Smooth muscle cell (in vitro differentiated cells): ENCODE measurements at regions not wholly inside any gene's neighbourhood (a gene's known extent, or its start where the extent isn't known, plus 50 kb on each side); places are given as distances from the start of the nearest gene placed in this dataset.

Experiments
- DNase-seq: peaks from one replicate; lab custom pipeline; 2025; ENCODE audit not compliant: unreplicated experiment; lab: John Stamatoyannopoulos, UW
- H2AFZ ChIP-seq: fragments of 200-600 bp; sonication (generic); 2 replicates; pipeline ENCODE4 v1.6.0; 2016; ENCODE audit warnings: antibody characterized with exemption, low read depth, mild to moderate bottlenecking
- H3F3A ChIP-seq: fragments of 200-600 bp; sonication (generic); 2 replicates; pipeline ENCODE4 v1.6.0; 2017; ENCODE audit warnings: antibody characterized with exemption, low read depth
- H3K27ac ChIP-seq: fragments of 200-600 bp; sonication (generic); 2 replicates; pipeline ENCODE4 v1.5.1; 2016; ENCODE audit warnings: low read depth, mild to moderate bottlenecking
- H3K27me3 ChIP-seq: fragments of 200-600 bp; sonication (generic); 2 replicates; pipeline ENCODE4 v1.6.1; 2016; ENCODE audit warnings: low read depth, mild to moderate bottlenecking
- H3K36me3 ChIP-seq: fragments of 200-600 bp; sonication (generic); 2 replicates; pipeline ENCODE4 v1.5.1; 2016; ENCODE audit warnings: low read depth
- H3K4me1 ChIP-seq: fragments of 200-600 bp; sonication (generic); 2 replicates; pipeline ENCODE4 v1.5.1; 2016; ENCODE audit warnings: low read depth
- H3K4me2 ChIP-seq: fragments of 200-600 bp; sonication (generic); 2 replicates; pipeline ENCODE4 v1.6.0; 2016; ENCODE audit warnings: mild to moderate bottlenecking
- H3K4me3 ChIP-seq: fragments of 200-600 bp; sonication (generic); 2 replicates; pipeline ENCODE4 v1.5.1; 2016; ENCODE audit warnings: mild to moderate bottlenecking
- H3K79me2 ChIP-seq: fragments of 200-600 bp; sonication (generic); 2 replicates; pipeline ENCODE4 v1.6.0; 2016; ENCODE audit warnings: low read depth, mild to moderate bottlenecking
- H3K9ac ChIP-seq: fragments of 200-600 bp; sonication (generic); 2 replicates; pipeline ENCODE4 v1.6.0; 2016; ENCODE audit warnings: low read depth
- H3K9me3 ChIP-seq: fragments of 200-600 bp; sonication (generic); replicated peaks from 2 replicates; pipeline ENCODE4 v1.5.1; 2016; ENCODE audit warnings: low read depth
- H4K20me1 ChIP-seq: fragments of 200-600 bp; sonication (generic); 2 replicates; pipeline ENCODE4 v1.6.0; 2016; ENCODE audit warnings: low read depth
- CTCF ChIP-seq: fragments of 200-600 bp; sonication (generic); IDR thresholded peaks from 2 replicates; pipeline ENCODE4 v1.5.1; 2017; ENCODE audit warnings: borderline replicate concordance, mild to moderate bottlenecking, antibody characterized with exemption; ENCODE audit not compliant: insufficient read depth, poor library complexity, severe bottlenecking
- WGBS: methylation state at CpG from one replicate; pipeline ENCODE4 v1.1.7; 2016; ENCODE audit warnings: low lambda C conversion rate; 5-methylcytosine and 5-hydroxymethylcytosine counted together

- no peak overlapping the region for H3K9ac ChIP-seq
- 50% methylated on average over 4 of the region's 4 CpGs for WGBS
- TF ChIP-seq CTCF: no peak
These were observed 333.1 kb downstream of the DSEL start for GRCh38 chr18:67183398-67183797.

GRCh38 chr18:67179726-67180125 lies 336.8 kb downstream of the DSEL start:
- Histone ChIP-seq H3K36me3 (no peaks in the 10 kb centered on the region), H3K9me3 (no peaks in the 10 kb centered on the region), H3K4me2 (no peak overlapping the region), H3K27me3 (no peaks in the 10 kb centered on the region), H3F3A (no peaks in the 10 kb centered on the region), H3K4me3 (no peak overlapping the region), H3K27ac (no peak overlapping the region), H3K4me1 (peaks cover 19% of the 10 kb centered on the region), H3K79me2 (no peaks in the 10 kb centered on the region), H3K9ac (no peak overlapping the region), H2AFZ (no peak overlapping the region), H4K20me1 (no peaks in the 10 kb centered on the region)
- no peak for DNase-seq
- TF ChIP-seq CTCF: no peak
- 66% methylated on average over 3 of the region's 3 CpGs for WGBS

More at GRCh38 chr18:67183398-67183797, 333.1 kb downstream of the DSEL start:
- no peaks in the 10 kb centered on the region for H4K20me1 ChIP-seq
- no peak overlapping the region for H2AFZ ChIP-seq
- H3K4me2 ChIP-seq: no peak overlapping the region
- H3K27me3 ChIP-seq: no peaks in the 10 kb centered on the region
- DNase-seq: no peak
- H3K79me2 ChIP-seq: no peaks in the 10 kb centered on the region
- no peaks in the 10 kb centered on the region for H3K9me3 ChIP-seq
- no peak overlapping the region for H3K27ac ChIP-seq
- H3K36me3 ChIP-seq: no peaks in the 10 kb centered on the region
- no peak overlapping the region for H3K4me3 ChIP-seq
- no peaks in the 10 kb centered on the region for H3F3A ChIP-seq
- peaks cover 19% of the 10 kb centered on the region for H3K4me1 ChIP-seq

- Histone ChIP-seq H3K9ac (no peak overlapping the region), H2AFZ (no peak overlapping the region), H3K27me3 (no peaks in the 10 kb centered on the region), H3F3A (no peaks in the 10 kb centered on the region), H3K4me2 (no peak overlapping the region), H3K27ac (no peak overlapping the region), H3K79me2 (no peaks in the 10 kb centered on the region), H4K20me1 (no peaks in the 10 kb centered on the region), H3K4me3 (no peak overlapping the region), H3K36me3 (no peaks in the 10 kb centered on the region), H3K9me3 (no peaks in the 10 kb centered on the region), H3K4me1 (no peaks in the 10 kb centered on the region)
- no peak for DNase-seq
- WGBS: 85% methylated on average over 2 of the region's 2 CpGs
- TF ChIP-seq CTCF: no peak
These were observed 356.9 kb downstream of the DSEL start for GRCh38 chr18:67159662-67160061.

GRCh38 chr18:67154979-67155378 lies 361.5 kb downstream of the DSEL start:
- Histone ChIP-seq H3K9ac (no peak overlapping the region), H3K27me3 (no peaks in the 10 kb centered on the region), H3K27ac (no peak overlapping the region), H2AFZ (no peak overlapping the region), H3K4me2 (no peak overlapping the region), H3K4me1 (no peaks in the 10 kb centered on the region), H3K36me3 (no peaks in the 10 kb centered on the region), H3K9me3 (no peaks in the 10 kb centered on the region), H4K20me1 (no peaks in the 10 kb centered on the region), H3F3A (no peaks in the 10 kb centered on the region), H3K79me2 (no peaks in the 10 kb centered on the region), H3K4me3 (no peak overlapping the region)
- 80% methylated on average over 3 of the region's 3 CpGs for WGBS
- DNase-seq: no peak
- TF ChIP-seq CTCF: no peak
